ENCODE measurements at regions not wholly inside any gene's neighbourhood (a gene's known extent, or its start where the extent isn't known, plus 50 kb on each side); places are given as distances from the start of the nearest gene placed in this dataset.

DNA sequence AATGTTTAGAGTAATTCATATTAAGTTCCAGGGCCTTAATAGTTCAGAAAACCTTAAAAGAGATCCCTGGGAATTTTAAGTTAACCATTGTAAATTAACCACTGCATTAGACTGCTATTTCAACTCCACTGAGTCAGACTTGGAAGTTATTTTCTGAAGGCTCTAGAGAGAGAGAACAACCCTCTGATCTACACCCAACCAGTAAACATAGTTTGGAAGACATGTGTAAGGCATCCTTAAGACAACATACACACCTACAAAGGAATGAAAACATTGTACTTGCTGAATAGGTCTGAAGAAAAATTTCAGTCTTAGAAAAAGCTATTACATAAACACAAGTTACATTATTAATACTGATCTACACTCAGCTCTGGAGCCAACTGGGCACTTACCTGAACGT lies 158.2 kb upstream of the FST start:
- CTCF ChIA-PET, result no interaction called here
- no peaks in the 10 kb centered on the region for H3K36me3 ChIP-seq (ENCODE audit: control insufficient read depth, insufficient read depth, low read length)
- POLR2A ChIA-PET, result no interaction called here
- no peak overlapping the region for H3K4me3 ChIP-seq (ENCODE audit: low read depth, low read length)
- DNase-seq (ENCODE audit: low read depth), result no peak
- H3K27me3 ChIP-seq (ENCODE audit: control insufficient read depth, insufficient read depth, low read length), result no peaks in the 10 kb centered on the region
- TF ChIP-seq, protein P1, sequence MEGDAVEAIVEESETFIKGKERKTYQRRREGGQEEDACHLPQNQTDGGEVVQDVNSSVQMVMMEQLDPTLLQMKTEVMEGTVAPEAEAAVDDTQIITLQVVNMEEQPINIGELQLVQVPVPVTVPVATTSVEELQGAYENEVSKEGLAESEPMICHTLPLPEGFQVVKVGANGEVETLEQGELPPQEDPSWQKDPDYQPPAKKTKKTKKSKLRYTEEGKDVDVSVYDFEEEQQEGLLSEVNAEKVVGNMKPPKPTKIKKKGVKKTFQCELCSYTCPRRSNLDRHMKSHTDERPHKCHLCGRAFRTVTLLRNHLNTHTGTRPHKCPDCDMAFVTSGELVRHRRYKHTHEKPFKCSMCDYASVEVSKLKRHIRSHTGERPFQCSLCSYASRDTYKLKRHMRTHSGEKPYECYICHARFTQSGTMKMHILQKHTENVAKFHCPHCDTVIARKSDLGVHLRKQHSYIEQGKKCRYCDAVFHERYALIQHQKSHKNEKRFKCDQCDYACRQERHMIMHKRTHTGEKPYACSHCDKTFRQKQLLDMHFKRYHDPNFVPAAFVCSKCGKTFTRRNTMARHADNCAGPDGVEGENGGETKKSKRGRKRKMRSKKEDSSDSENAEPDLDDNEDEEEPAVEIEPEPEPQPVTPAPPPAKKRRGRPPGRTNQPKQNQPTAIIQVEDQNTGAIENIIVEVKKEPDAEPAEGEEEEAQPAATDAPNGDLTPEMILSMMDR (IDR thresholded peaks at IDR 0.05; ENCODE audit: insufficient read depth, low read depth, low read length), result no peak

DNA sequence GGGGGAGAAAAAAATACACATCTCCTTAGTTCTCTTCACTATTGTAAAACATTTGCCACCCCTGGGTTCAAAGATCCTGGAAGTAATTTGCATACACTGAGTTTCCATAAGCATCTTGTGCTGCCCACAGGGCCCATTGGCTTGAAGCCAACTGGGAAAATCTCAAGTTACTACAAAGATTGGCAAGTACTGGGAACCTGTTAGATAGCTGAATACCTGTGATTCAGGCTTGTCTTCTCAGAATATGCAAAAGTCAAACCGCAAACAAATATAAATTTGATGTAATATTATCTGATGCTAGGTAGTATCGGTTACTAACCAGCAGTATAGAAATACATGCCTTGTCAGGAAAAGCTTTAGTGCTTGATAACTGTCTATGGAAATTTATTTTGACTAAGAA lies 156.9 kb upstream of the FST start:
- TF ChIP-seq, protein P1 (IDR thresholded peaks at IDR 0.05; ENCODE audit: insufficient read depth, low read depth, low read length), result no peak
- H3K36me3 ChIP-seq (ENCODE audit: control insufficient read depth, insufficient read depth, low read length), result no peaks in the 10 kb centered on the region
- ChIA-PET CTCF (no interaction called here), POLR2A (no interaction called here)
- DNase-seq (ENCODE audit: low read depth), result no peak
- no peak overlapping the region for H3K4me3 ChIP-seq (ENCODE audit: low read depth, low read length)
- no peaks in the 10 kb centered on the region for H3K27me3 ChIP-seq (ENCODE audit: control insufficient read depth, insufficient read depth, low read length)

GRCh38 chr5:53323943-53324642 lies 156.3 kb upstream of the FST start:
- POLR2A ChIA-PET, result no interaction called here
- DNase-seq (ENCODE audit: low read depth), result no peak
- no peaks in the 10 kb centered on the region for H3K27me3 ChIP-seq (ENCODE audit: control insufficient read depth, insufficient read depth, low read length)
- CTCF ChIA-PET, result no interaction called here
- H3K36me3 ChIP-seq (ENCODE audit: control insufficient read depth, insufficient read depth, low read length), result no peaks in the 10 kb centered on the region
- H3K4me3 ChIP-seq (ENCODE audit: low read depth, low read length), result no peak overlapping the region
- TF ChIP-seq, protein P1 (IDR thresholded peaks at IDR 0.05; ENCODE audit: insufficient read depth, low read depth, low read length), result no peak

- TF ChIP-seq, protein P1 (IDR thresholded peaks at IDR 0.05; ENCODE audit: insufficient read depth, low read depth, low read length), result no peak
- no peak for DNase-seq (ENCODE audit: low read depth)
- ChIA-PET POLR2A (no interaction called here), CTCF (interaction anchor here (1.2 kb wide), 1 partner anchor 14 kb away, joined by 6 read pairs; no protein-coding TSS in a partner anchor)
- H3K4me3 ChIP-seq (ENCODE audit: low read depth, low read length), result no peak overlapping the region
- H3K27me3 ChIP-seq (ENCODE audit: control insufficient read depth, insufficient read depth, low read length), result no peaks in the 10 kb centered on the region
- no peaks in the 10 kb centered on the region for H3K36me3 ChIP-seq (ENCODE audit: control insufficient read depth, insufficient read depth, low read length)
Observed at GRCh38 chr5:53326424-53327153, 153.8 kb upstream of the FST start.

- ChIA-PET CTCF (interaction anchor here (0.7 kb wide), 1 partner anchor 17 kb away, joined by 3 read pairs; no protein-coding TSS in a partner anchor), POLR2A (no interaction called here)
- Histone ChIP-seq H3K36me3 (ENCODE audit: control insufficient read depth, insufficient read depth, low read length) (no peaks in the 10 kb centered on the region), H3K4me3 (ENCODE audit: low read depth, low read length) (no peak overlapping the region), H3K27me3 (ENCODE audit: control insufficient read depth, insufficient read depth, low read length) (no peaks in the 10 kb centered on the region)
- no peak for DNase-seq (ENCODE audit: low read depth)
- TF ChIP-seq, protein P1 (IDR thresholded peaks at IDR 0.05; ENCODE audit: insufficient read depth, low read depth, low read length), result no peak
Observed at GRCh38 chr5:53327811-53328334, 152.6 kb upstream of the FST start.
